ENCODE measurements at regions not wholly inside any gene's neighbourhood (a gene's known extent, or its start where the extent isn't known, plus 50 kb on each side); places are given as distances from the start of the nearest gene placed in this dataset.
"Not testable (repeated sequence)": the region's sequence is repeated elsewhere in the genome, so short reads cannot be mapped to it uniquely, and the experiment has no call there.

GRCh38 chr3:166630190-166630589 is 749.9 kb downstream of the ZBBX start:
- H3K9me3 ChIP-seq (ENCODE audit: control extremely low read depth in 1 of 3, control insufficient read depth in 2 of 3, insufficient read depth in 1 of 3, low read length in 2 of 3), result peaks cover 0 to 3% (median 0%) of the 10 kb centered on the region in 3 donors
- TF ChIP-seq EZH2 (IDR thresholded peaks at IDR 0.05; ENCODE audit: borderline replicate concordance, insufficient read depth, low read depth, low read length, poor library complexity, severe bottlenecking), result no peak
- no peak for TF ChIP-seq CTCF (IDR thresholded peaks at IDR 0.05)
- H3K27me3 Mint-ChIP-seq, result no peaks in the 10 kb centered on the region
- ChIA-PET CTCF (no interaction called here), POLR2A (no interaction called here)
- H3K4me3 Mint-ChIP-seq, result no peak overlapping the region
- H3K9me3 Mint-ChIP-seq (ENCODE audit: insufficient read depth), result no peaks in the 10 kb centered on the region
- H3K4me1 Mint-ChIP-seq, result no peaks in the 10 kb centered on the region
- DNase-seq, result no peak
- H3K36me3 ChIP-seq (replicated peaks in 1 of 2; ENCODE audit: control extremely low read depth in 1 of 2, control insufficient read depth in 1 of 2, extremely low read depth in 1 of 2, insufficient read depth in 2 of 2, low read length in 1 of 2), result no peaks in the 10 kb centered on the region
- no peak for ATAC-seq (ENCODE audit: low read depth)
- no peaks in the 10 kb centered on the region for H3K79me2 ChIP-seq (ENCODE audit: control insufficient read depth, insufficient read depth, low read length)
- no peak overlapping the region for H3K27ac ChIP-seq (ENCODE audit: low read length in 2 of 2)
- H3K4me1 ChIP-seq (ENCODE audit: control insufficient read depth in 2 of 2, insufficient read depth in 2 of 2, low read length in 2 of 2), result no peaks in the 10 kb centered on the region
- H3K4me3 ChIP-seq (ENCODE audit: control extremely low read depth in 1 of 5, extremely low read depth in 1 of 5, insufficient read depth in 1 of 5, low read depth in 2 of 5, low read length in 4 of 5), result no peak overlapping the region
- no peaks in the 10 kb centered on the region for H4K20me1 ChIP-seq (ENCODE audit: control insufficient read depth, insufficient read depth, low read length, poor library complexity, severe bottlenecking)
- no peak overlapping the region for H3K4me2 ChIP-seq (replicated peaks; ENCODE audit: low read depth, low read length, poor library complexity, severe bottlenecking)
- H3K9ac ChIP-seq (ENCODE audit: low read length), result no peak overlapping the region
- H3K27me3 ChIP-seq (replicated peaks in 1 of 4; ENCODE audit: control extremely low read depth in 1 of 4, control insufficient read depth in 3 of 4, insufficient read depth in 4 of 4, low read length in 3 of 4), result no peaks in the 10 kb centered on the region
- no CpG with 5 or more reads among the region's 1 CpG for WGBS (ENCODE audit: insufficient coverage)
- H2AFZ ChIP-seq (ENCODE audit: insufficient read depth, low read depth, low read length, poor library complexity, severe bottlenecking), result no peak overlapping the region
- no peak overlapping the region for H3K27ac Mint-ChIP-seq
- intact Hi-C loops (cut with micrococcal nuclease), result no loop called here

DNA sequence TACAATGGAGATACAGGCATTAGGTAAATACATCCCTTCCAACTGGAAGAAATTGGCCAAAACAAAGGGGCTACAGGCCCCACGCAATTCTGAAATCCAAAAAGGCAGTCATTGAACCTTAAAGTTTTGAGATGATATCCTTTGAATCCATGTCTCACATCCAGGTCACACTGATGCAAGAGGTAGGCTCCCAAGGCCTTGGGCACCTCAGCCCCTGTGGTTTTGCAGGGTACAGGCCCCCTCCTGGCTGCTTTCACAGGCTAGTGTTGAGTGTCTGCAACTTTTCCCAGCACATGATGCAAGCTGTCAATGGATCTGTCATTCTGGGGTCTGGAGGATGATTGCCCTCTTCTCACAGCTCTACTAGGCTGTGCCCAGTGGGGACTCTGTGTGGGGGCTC is 766.7 kb downstream of the ZBBX start:
- no peak overlapping the region for H2AFZ ChIP-seq (ENCODE audit: insufficient read depth, low read depth, low read length, poor library complexity, severe bottlenecking)
- intact Hi-C loops (cut with micrococcal nuclease), result no loop called here
- Mint-ChIP-seq H3K27me3 (no peaks in the 10 kb centered on the region), H3K4me1 (no peaks in the 10 kb centered on the region), H3K4me3 (no peak overlapping the region), H3K27ac (no peak overlapping the region), H3K9me3 (ENCODE audit: insufficient read depth) (peaks cover 3% of the 10 kb centered on the region)
- ATAC-seq (ENCODE audit: low read depth) (no peak), DNase-seq (no peak)
- 100% methylated on average over 1 of the region's 1 CpG for WGBS (ENCODE audit: insufficient coverage)
- no peak overlapping the region for H3K4me2 ChIP-seq (replicated peaks; ENCODE audit: low read depth, low read length, poor library complexity, severe bottlenecking)
- no peaks in the 10 kb centered on the region for H3K4me1 ChIP-seq (ENCODE audit: control insufficient read depth in 2 of 2, insufficient read depth in 2 of 2, low read length in 2 of 2)
- no peak overlapping the region for H3K27ac ChIP-seq (ENCODE audit: low read length in 2 of 2)
- no peaks in the 10 kb centered on the region for H3K36me3 ChIP-seq (replicated peaks in 1 of 2; ENCODE audit: control extremely low read depth in 1 of 2, control insufficient read depth in 1 of 2, extremely low read depth in 1 of 2, insufficient read depth in 2 of 2, low read length in 1 of 2)
- TF ChIP-seq EZH2 (IDR thresholded peaks at IDR 0.05; ENCODE audit: borderline replicate concordance, insufficient read depth, low read depth, low read length, poor library complexity, severe bottlenecking) (no peak), CTCF (IDR thresholded peaks at IDR 0.05) (no peak)
- H3K27me3 ChIP-seq (replicated peaks in 1 of 4; ENCODE audit: control extremely low read depth in 1 of 4, control insufficient read depth in 3 of 4, insufficient read depth in 4 of 4, low read length in 3 of 4), result no peaks in the 10 kb centered on the region
- H3K9me3 ChIP-seq (ENCODE audit: control extremely low read depth in 1 of 3, control insufficient read depth in 2 of 3, insufficient read depth in 1 of 3, low read length in 2 of 3), result peaks cover 0 to 6% (median 0%) of the 10 kb centered on the region in 3 donors
- H3K9ac ChIP-seq (ENCODE audit: low read length), result no peak overlapping the region
- ChIA-PET POLR2A (no interaction called here), CTCF (no interaction called here)
- no peaks in the 10 kb centered on the region for H3K79me2 ChIP-seq (ENCODE audit: control insufficient read depth, insufficient read depth, low read length)
- no peaks in the 10 kb centered on the region for H4K20me1 ChIP-seq (ENCODE audit: control insufficient read depth, insufficient read depth, low read length, poor library complexity, severe bottlenecking)
- H3K4me3 ChIP-seq (ENCODE audit: control extremely low read depth in 1 of 5, extremely low read depth in 1 of 5, insufficient read depth in 1 of 5, low read depth in 2 of 5, low read length in 4 of 5), result no peak overlapping the region

GRCh38 chr3:166612761-166613160 is 767.3 kb downstream of the ZBBX start:
- H4K20me1 ChIP-seq (ENCODE audit: control insufficient read depth, insufficient read depth, low read length, poor library complexity, severe bottlenecking); H3K4me1 ChIP-seq (ENCODE audit: control insufficient read depth in 2 of 2, insufficient read depth in 2 of 2, low read length in 2 of 2); intact Hi-C loops (cut with micrococcal nuclease); H3K4me1 Mint-ChIP-seq; H3K36me3 ChIP-seq (replicated peaks in 1 of 2; ENCODE audit: control extremely low read depth in 1 of 2, control insufficient read depth in 1 of 2, extremely low read depth in 1 of 2, insufficient read depth in 2 of 2, low read length in 1 of 2); H3K9ac ChIP-seq (ENCODE audit: low read length); CTCF ChIA-PET; POLR2A ChIA-PET; H3K9me3 Mint-ChIP-seq (ENCODE audit: insufficient read depth); H3K79me2 ChIP-seq (ENCODE audit: control insufficient read depth, insufficient read depth, low read length); H3K27me3 ChIP-seq (replicated peaks in 1 of 4; ENCODE audit: control extremely low read depth in 1 of 4, control insufficient read depth in 3 of 4, insufficient read depth in 4 of 4, low read length in 3 of 4); H3K4me2 ChIP-seq (replicated peaks; ENCODE audit: low read depth, low read length, poor library complexity, severe bottlenecking); H3K4me3 Mint-ChIP-seq; H3K27ac Mint-ChIP-seq; H3K27ac ChIP-seq (ENCODE audit: low read length in 2 of 2); ATAC-seq (ENCODE audit: low read depth); H3K27me3 Mint-ChIP-seq; H3K4me3 ChIP-seq (ENCODE audit: control extremely low read depth in 1 of 5, extremely low read depth in 1 of 5, insufficient read depth in 1 of 5, low read depth in 2 of 5, low read length in 4 of 5); H3K9me3 ChIP-seq (ENCODE audit: control extremely low read depth in 1 of 3, control insufficient read depth in 2 of 3, insufficient read depth in 1 of 3, low read length in 2 of 3); H2AFZ ChIP-seq (ENCODE audit: insufficient read depth, low read depth, low read length, poor library complexity, severe bottlenecking); DNase-seq: not testable (repeated sequence)
- WGBS (ENCODE audit: insufficient coverage), result 40% methylated on average over 1 of the region's 2 CpGs
